ENCODE measurements at regions not wholly inside any gene's neighbourhood (a gene's known extent, or its start where the extent isn't known, plus 50 kb on each side); places are given as distances from the start of the nearest gene placed in this dataset.
"Not testable (repeated sequence)": the region's sequence is repeated elsewhere in the genome, so short reads cannot be mapped to it uniquely, and the experiment has no call there.

GRCh38 chr18:78457731-78458130, 521.9 kb upstream of the SALL3 start:
- DNase-seq (ENCODE audit: low spot score), result no peak

- DNase-seq (ENCODE audit: low spot score), result no peak
These were observed 521.3 kb upstream of the SALL3 start for GRCh38 chr18:78458356-78458755.

- no peak for DNase-seq (ENCODE audit: low spot score)
These were observed 520.0 kb upstream of the SALL3 start for GRCh38 chr18:78459668-78460067.

- DNase-seq (ENCODE audit: low spot score), result no peak
These were observed 519.1 kb upstream of the SALL3 start for GRCh38 chr18:78460558-78460957.

- no peak for DNase-seq (ENCODE audit: low spot score)
These were observed 506.1 kb upstream of the SALL3 start for GRCh38 chr18:78473563-78473962.

GRCh38 chr18:78477840-78478239, 501.8 kb upstream of the SALL3 start:
- no peak for DNase-seq (ENCODE audit: low spot score)

- DNase-seq (ENCODE audit: low spot score), result no peak
These were observed 500.2 kb upstream of the SALL3 start for GRCh38 chr18:78479443-78479842.

- no peak for DNase-seq (ENCODE audit: low spot score)
These were observed 499.2 kb upstream of the SALL3 start for GRCh38 chr18:78480262-78481054.

- no peak for DNase-seq (ENCODE audit: low spot score)
These were observed 497.2 kb upstream of the SALL3 start for GRCh38 chr18:78482378-78482777.

GRCh38 chr18:78487649-78488048, 492.0 kb upstream of the SALL3 start:
- no peak for DNase-seq (ENCODE audit: low spot score)

- no peak for DNase-seq (ENCODE audit: low spot score)
These were observed 487.4 kb upstream of the SALL3 start for GRCh38 chr18:78492064-78492812.

GRCh38 chr18:78492813-78493371, 486.7 kb upstream of the SALL3 start:
- no peak for DNase-seq (ENCODE audit: low spot score)

GRCh38 chr18:78493490-78493889, 486.1 kb upstream of the SALL3 start:
- DNase-seq (ENCODE audit: low spot score), result not testable (repeated sequence)

- DNase-seq (ENCODE audit: low spot score), result no peak
These were observed 485.2 kb upstream of the SALL3 start for GRCh38 chr18:78494204-78495085.

GRCh38 chr18:78495550-78495949, 484.1 kb upstream of the SALL3 start:
- DNase-seq (ENCODE audit: low spot score), result no peak

- no peak for DNase-seq (ENCODE audit: low spot score)
These were observed 483.5 kb upstream of the SALL3 start for GRCh38 chr18:78496079-78496478.

- no peak for DNase-seq (ENCODE audit: low spot score)
These were observed 482.0 kb upstream of the SALL3 start for GRCh38 chr18:78497641-78498040.

- no peak for DNase-seq (ENCODE audit: low spot score)
These were observed 480.0 kb upstream of the SALL3 start for GRCh38 chr18:78499586-78499985.

- no peak for DNase-seq (ENCODE audit: low spot score)
These were observed 478.4 kb upstream of the SALL3 start for GRCh38 chr18:78501251-78501650.

GRCh38 chr18:78503129-78503528, 476.5 kb upstream of the SALL3 start:
- no peak for DNase-seq (ENCODE audit: low spot score)

GRCh38 chr18:78505851-78506461, 473.7 kb upstream of the SALL3 start:
- peak; percentile 32 for DNase-seq (ENCODE audit: low spot score)

GRCh38 chr18:78507217-78507616, 472.4 kb upstream of the SALL3 start:
- DNase-seq (ENCODE audit: low spot score), result no peak

All from COLO829 (cell line).